Ascending aorta (tissue), 2 donors: ENCODE measurements at regions not wholly inside any gene's neighbourhood (a gene's known extent, or its start where the extent isn't known, plus 50 kb on each side); places are given as distances from the start of the nearest gene placed in this dataset.

ENCODE experiments used
- DNase-seq, 2 donors: peaks; one replicate each; pipeline ENCODE4 v3.0.0-alpha.2; 2019; ENCODE audit warnings: low spot score in 2 of 2
- H3K27ac ChIP-seq, 2 donors: fragments of 200-600 bp; sonication (generic); one replicate each; pipeline ENCODE4 v1.5.1; 2016 to 2017; ENCODE audit warnings: mild to moderate bottlenecking in 1 of 2
- H3K27me3 ChIP-seq: fragments of 200-600 bp; sonication (generic); one replicate; pipeline ENCODE4 v1.5.1; 2017
- H3K36me3 ChIP-seq, 2 donors: fragments of 200-600 bp; sonication (generic); one replicate each; pipeline ENCODE4 v1.5.1; 2016
- H3K4me1 ChIP-seq, 2 donors: fragments of 200-600 bp; sonication (generic); one replicate each; pipeline ENCODE4 v1.5.1; 2016 to 2017; ENCODE audit warnings: mild to moderate bottlenecking in 1 of 2
- H3K4me3 ChIP-seq, 2 donors: fragments of 200-600 bp; sonication (generic); one replicate each; pipeline ENCODE4 v1.5.1; 2016 to 2017; ENCODE audit warnings: mild to moderate bottlenecking in 1 of 2
- H3K9me3 ChIP-seq, 2 donors: fragments of 200-600 bp; sonication (generic); one replicate each; pipeline ENCODE4 v1.5.1; 2016
- CTCF ChIP-seq, 3 experiments: fragments of 200-600 bp in 2 of 3; fragments of 450-650 bp in 1 of 3; sonication (generic) in 2 of 3; IDR thresholded peaks; one replicate each; pipeline ENCODE4 v1.5.1; 2016 to 2019; ENCODE audit warnings: antibody characterized with exemption in 3 of 3, mild to moderate bottlenecking in 1 of 3, moderate library complexity in 1 of 3
- intact Hi-C: fragments of 100-400 bp; cut with DNase I; formaldehyde crosslinking; loops from one replicate; pipeline ENCODE4 v1.15.1; 2023

DNA sequence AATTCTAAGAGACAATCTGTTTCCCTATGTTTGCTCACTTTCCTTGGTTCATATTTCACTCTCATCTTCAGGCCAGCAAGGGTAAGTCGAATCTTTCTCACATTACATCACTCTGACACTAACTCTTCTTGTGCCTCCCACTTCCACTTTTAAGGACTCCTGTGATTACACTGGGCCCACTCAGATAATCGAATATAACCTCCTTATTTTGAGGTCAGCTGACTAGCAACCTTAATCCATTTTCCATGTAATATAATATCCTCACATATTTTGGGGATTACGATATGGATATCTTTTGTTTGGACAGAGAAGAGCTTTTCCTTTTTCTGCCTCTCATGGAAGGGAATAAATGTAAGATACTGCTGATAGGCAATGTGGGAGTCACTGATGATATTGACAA, 2015.7 kb upstream of the LRRTM1 start:
- H3K4me1 ChIP-seq, result no peaks in the 10 kb centered on the region
- H3K27ac ChIP-seq, result no peak overlapping the region
- H3K27me3 ChIP-seq, result no peaks in the 10 kb centered on the region
- TF ChIP-seq CTCF (IDR thresholded peaks at IDR 0.05), result no peak
- H3K4me3 ChIP-seq, result no peak overlapping the region
- intact Hi-C loops, result no loop called here
- no peaks in the 10 kb centered on the region for H3K9me3 ChIP-seq
- no peaks in the 10 kb centered on the region for H3K36me3 ChIP-seq
- no peak for DNase-seq

DNA sequence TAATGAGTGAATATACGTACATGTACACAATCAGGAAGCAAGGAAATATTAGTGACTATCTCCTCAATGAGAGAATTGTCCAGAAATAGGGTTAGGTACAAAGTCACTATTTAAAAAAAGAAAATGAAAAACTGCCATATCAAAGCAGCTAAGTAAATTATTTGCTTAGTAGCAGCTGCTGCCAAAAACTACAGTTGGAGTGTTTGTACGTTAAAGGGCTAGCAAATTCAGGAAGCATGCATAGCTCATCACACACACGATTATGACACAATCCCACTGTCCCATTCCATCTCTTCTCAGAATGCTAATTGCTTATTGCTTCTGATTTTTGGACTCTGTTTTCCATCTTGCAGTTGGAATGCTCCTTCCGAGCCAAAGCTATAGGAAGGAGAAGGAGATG, 2012.5 kb upstream of the LRRTM1 start:
- H3K27me3 ChIP-seq, result no peaks in the 10 kb centered on the region
- no peaks in the 10 kb centered on the region for H3K36me3 ChIP-seq
- H3K27ac ChIP-seq, result no peak overlapping the region
- no peak for TF ChIP-seq CTCF (IDR thresholded peaks at IDR 0.05)
- DNase-seq, result no peak
- no peak overlapping the region for H3K4me3 ChIP-seq
- no peaks in the 10 kb centered on the region for H3K9me3 ChIP-seq
- intact Hi-C loops, result no loop called here
- no peaks in the 10 kb centered on the region for H3K4me1 ChIP-seq

DNA sequence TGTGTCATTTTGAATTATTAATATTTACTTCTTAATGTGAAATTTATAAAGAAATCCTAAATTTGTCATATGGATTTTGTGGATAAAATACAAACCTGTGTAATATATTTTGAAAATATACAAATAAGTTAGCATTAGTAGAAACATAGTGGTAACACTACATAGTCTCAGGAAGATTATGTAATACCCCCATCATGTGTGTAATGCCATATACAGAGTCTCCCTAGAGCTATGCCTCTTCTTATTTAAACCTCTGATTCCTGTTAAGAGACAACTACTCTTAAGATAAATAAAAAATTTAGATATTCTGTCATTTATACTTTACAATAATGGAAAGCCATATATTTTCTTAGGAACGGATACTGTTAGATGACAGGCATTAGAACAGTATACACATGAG, 2012.0 kb upstream of the LRRTM1 start:
- no peak overlapping the region for H3K4me3 ChIP-seq
- no peaks in the 10 kb centered on the region for H3K9me3 ChIP-seq
- no peaks in the 10 kb centered on the region for H3K4me1 ChIP-seq
- DNase-seq, result no peak
- no peak for TF ChIP-seq CTCF (IDR thresholded peaks at IDR 0.05)
- intact Hi-C loops, result no loop called here
- H3K27me3 ChIP-seq, result no peaks in the 10 kb centered on the region
- no peak overlapping the region for H3K27ac ChIP-seq
- no peaks in the 10 kb centered on the region for H3K36me3 ChIP-seq

GRCh38 chr2:82314836-82315472, 2010.4 kb upstream of the LRRTM1 start:
- intact Hi-C loops, result no loop called here
- H3K9me3 ChIP-seq, result no peaks in the 10 kb centered on the region
- TF ChIP-seq CTCF (IDR thresholded peaks at IDR 0.05), result no peak

DNA sequence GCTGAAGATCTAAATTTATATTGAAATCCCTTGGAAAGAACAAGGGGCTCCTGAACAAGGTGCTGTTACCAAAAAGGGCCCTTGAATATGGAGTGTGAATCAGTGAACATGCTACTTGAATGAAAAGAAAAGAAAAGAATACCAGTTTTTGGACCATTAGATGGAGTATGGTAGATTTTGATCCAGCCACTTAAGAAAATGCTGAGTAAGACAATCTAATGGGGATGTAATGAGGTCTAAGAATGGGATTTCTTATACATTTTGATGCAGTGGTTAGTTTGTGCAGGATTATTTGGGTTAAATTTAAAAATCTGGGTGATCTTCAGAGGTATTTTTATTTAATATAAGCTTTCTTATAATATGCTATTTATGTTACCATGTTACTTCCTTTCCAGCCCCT, 2003.0 kb upstream of the LRRTM1 start:
- DNase-seq, result no peak
- intact Hi-C loops, result no loop called here
- Histone ChIP-seq H3K27me3 (no peaks in the 10 kb centered on the region), H3K4me3 (no peak overlapping the region), H3K36me3 (no peaks in the 10 kb centered on the region), H3K9me3 (no peaks in the 10 kb centered on the region), H3K27ac (no peak overlapping the region), H3K4me1 (no peaks in the 10 kb centered on the region)
- no peak for TF ChIP-seq CTCF (IDR thresholded peaks at IDR 0.05)

More at GRCh38 chr2:82314836-82315472, 2010.4 kb upstream of the LRRTM1 start:
- Histone ChIP-seq H3K27me3 (no peaks in the 10 kb centered on the region), H3K36me3 (no peaks in the 10 kb centered on the region), H3K4me3 (no peak overlapping the region), H3K4me1 (no peaks in the 10 kb centered on the region), H3K27ac (no peak overlapping the region)
- DNase-seq, result no peak

GRCh38 chr2:82301506-82301905, 1997.0 kb upstream of the LRRTM1 start:
- no peak for DNase-seq
- no peaks in the 10 kb centered on the region for H3K27me3 ChIP-seq
- TF ChIP-seq CTCF (IDR thresholded peaks at IDR 0.05), result no peak
- H3K9me3 ChIP-seq, result peaks cover 0 to 7% of the 10 kb centered on the region in 2 donors
- no peak overlapping the region for H3K27ac ChIP-seq
- no peaks in the 10 kb centered on the region for H3K4me1 ChIP-seq
- H3K4me3 ChIP-seq, result no peak overlapping the region
- intact Hi-C loops, result no loop called here
- H3K36me3 ChIP-seq, result no peaks in the 10 kb centered on the region
